Kidney (tissue), 13 donors: ENCODE measurements at regions not wholly inside any gene's neighbourhood (a gene's known extent, or its start where the extent isn't known, plus 50 kb on each side); places are given as distances from the start of the nearest gene placed in this dataset.

Source experiments
- DNase-seq, 5 donors: peaks; one replicate each; pipeline ENCODE4 v3.0.0-alpha.2; 2013 to 2020
- FAIRE-seq: peaks from 2 replicates; lab custom pipeline; 2012; peaks lifted over from hg19 to GRCh38; lab: Jason Lieb, UNC
- H3K27ac ChIP-seq, 2 donors: one replicate each; pipeline ENCODE4 v1.7.0; 2013; ENCODE audit warnings: low read depth in 2 of 2, low read length in 2 of 2, inconsistent platforms in 1 of 2
- H3K27me3 ChIP-seq: one replicate; pipeline ENCODE4 v1.7.1; 2013; ENCODE audit warnings: low read length, inconsistent platforms; ENCODE audit not compliant: control insufficient read depth, insufficient read depth
- H3K36me3 ChIP-seq, 3 donors: one replicate each; pipeline versions ENCODE4 v1.7.0 to v1.7.1; 2013; ENCODE audit warnings: low read length in 3 of 3, control low read depth in 1 of 3, inconsistent platforms in 1 of 3; ENCODE audit not compliant: insufficient read depth in 3 of 3, control insufficient read depth in 2 of 3
- H3K4me1 ChIP-seq, 3 donors: one replicate each; pipeline versions ENCODE4 v1.7.0 to v1.7.1; 2013; ENCODE audit warnings: low read length in 3 of 3, inconsistent platforms in 1 of 3, low read depth in 1 of 3; ENCODE audit not compliant: control insufficient read depth in 2 of 3, insufficient read depth in 2 of 3
- H3K4me3 ChIP-seq, 3 donors: one replicate each; pipeline versions ENCODE4 v1.7.0 to v1.8.1; 2013; ENCODE audit warnings: low read length in 3 of 3, control low read depth in 1 of 3, inconsistent platforms in 1 of 3
- H3K9ac ChIP-seq, 3 donors: one replicate each; pipeline versions ENCODE4 v1.7.0 to v1.7.1; 2013; ENCODE audit warnings: low read length in 3 of 3, control low read depth in 1 of 3, inconsistent platforms in 1 of 3
- H3K9me3 ChIP-seq, 3 donors: one replicate each; pipeline versions ENCODE4 v1.7.0 to v1.7.1; 2013; ENCODE audit warnings: low read length in 3 of 3, control low read depth in 1 of 3, inconsistent platforms in 1 of 3; ENCODE audit not compliant: control insufficient read depth in 2 of 3, insufficient read depth in 1 of 3
- CTCF ChIP-seq: IDR thresholded peaks from 3 replicates; pipeline ENCODE4 v1.5.1; 2012; ENCODE audit warnings: mild to moderate bottlenecking, moderate library complexity, borderline replicate concordance; ENCODE audit not compliant: insufficient read depth; ENCODE audit errors: extremely low read depth
- intact Hi-C: fragments of 100-400 bp; cut with DNase I; formaldehyde crosslinking; loops from one replicate; pipeline ENCODE4 v1.11.1; 2022
- donor health status: control.
- donor health status: control.
- donor health status: control.
- donor health status: control.
- donor health status: control.
- donor health status: DM: yes; HTN: yes; CAD: no.
- donor health status: Normal renal cell carcinoma (clear cell type).

GRCh38 chr3:22777834-22778233 is 425.3 kb upstream of the UBE2E2 start:
- intact Hi-C loops, result no loop called here
- TF ChIP-seq CTCF, result no peak
- Histone ChIP-seq H3K4me3 (no peak overlapping the region), H3K27me3 (no peaks in the 10 kb centered on the region), H3K27ac (no peak overlapping the region), H3K9ac (no peak overlapping the region), H3K36me3 (no peaks in the 10 kb centered on the region), H3K4me1 (no peaks in the 10 kb centered on the region), H3K9me3 (no peaks in the 10 kb centered on the region)
- DNase-seq, result no peak
- FAIRE-seq, result no peak

GRCh38 chr3:22779737-22780136 is 423.4 kb upstream of the UBE2E2 start:
- no peak overlapping the region for H3K4me3 ChIP-seq
- intact Hi-C loops, result no loop called here
- FAIRE-seq (no peak), DNase-seq (no peak)
- no peaks in the 10 kb centered on the region for H3K9me3 ChIP-seq
- no peak for TF ChIP-seq CTCF
- no peaks in the 10 kb centered on the region for H3K4me1 ChIP-seq
- no peak overlapping the region for H3K9ac ChIP-seq
- H3K36me3 ChIP-seq, result no peaks in the 10 kb centered on the region
- no peak overlapping the region for H3K27ac ChIP-seq
- no peaks in the 10 kb centered on the region for H3K27me3 ChIP-seq

- DNase-seq (no peak), FAIRE-seq (no peak)
- H3K4me1 ChIP-seq, result no peaks in the 10 kb centered on the region
- H3K27ac ChIP-seq, result no peak overlapping the region
- no peaks in the 10 kb centered on the region for H3K9me3 ChIP-seq
- TF ChIP-seq CTCF, result no peak
- intact Hi-C loops, result no loop called here
- no peak overlapping the region for H3K9ac ChIP-seq
- no peaks in the 10 kb centered on the region for H3K27me3 ChIP-seq
- H3K36me3 ChIP-seq, result no peaks in the 10 kb centered on the region
- H3K4me3 ChIP-seq, result no peak overlapping the region
These were observed 410.6 kb upstream of the UBE2E2 start for GRCh38 chr3:22792533-22792932.

- Histone ChIP-seq H3K4me1 (no peaks in the 10 kb centered on the region), H3K36me3 (no peaks in the 10 kb centered on the region), H3K27ac (no peak overlapping the region), H3K27me3 (no peaks in the 10 kb centered on the region), H3K9ac (no peak overlapping the region), H3K4me3 (no peak overlapping the region), H3K9me3 (no peaks in the 10 kb centered on the region)
- no peak for DNase-seq
- intact Hi-C loops, result no loop called here
- no peak for FAIRE-seq
- TF ChIP-seq CTCF, result no peak
These were observed 407.2 kb upstream of the UBE2E2 start for GRCh38 chr3:22795917-22796316.
